ENCODE measurements at regions not wholly inside any gene's neighbourhood (a gene's known extent, or its start where the extent isn't known, plus 50 kb on each side); places are given as distances from the start of the nearest gene placed in this dataset.

DNA sequence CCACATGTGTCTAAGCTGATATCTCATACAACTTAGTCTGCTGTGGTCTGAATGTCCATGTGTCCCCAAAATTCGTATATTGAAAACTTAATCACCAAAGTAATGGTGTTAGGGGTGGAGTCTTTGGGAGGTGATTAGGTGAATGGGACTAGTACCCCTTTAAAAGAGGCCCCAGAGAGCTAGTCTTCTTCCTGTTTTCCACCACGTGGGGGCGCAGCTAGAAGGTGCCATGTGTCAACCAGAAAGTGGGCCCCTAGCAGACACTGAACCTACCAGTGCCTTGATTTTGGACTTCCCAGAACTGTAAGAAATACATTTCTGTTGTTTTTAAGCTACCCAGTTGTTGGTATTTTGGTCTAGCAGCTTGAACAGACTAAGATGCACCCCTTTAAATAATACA lies 86.6 kb downstream of the ASB1 start:
- no peak for TF ChIP-seq ZFP30 (CRISPR knock-in tag; IDR thresholded peaks at IDR 0.05)
- TF ChIP-seq, protein P1, sequence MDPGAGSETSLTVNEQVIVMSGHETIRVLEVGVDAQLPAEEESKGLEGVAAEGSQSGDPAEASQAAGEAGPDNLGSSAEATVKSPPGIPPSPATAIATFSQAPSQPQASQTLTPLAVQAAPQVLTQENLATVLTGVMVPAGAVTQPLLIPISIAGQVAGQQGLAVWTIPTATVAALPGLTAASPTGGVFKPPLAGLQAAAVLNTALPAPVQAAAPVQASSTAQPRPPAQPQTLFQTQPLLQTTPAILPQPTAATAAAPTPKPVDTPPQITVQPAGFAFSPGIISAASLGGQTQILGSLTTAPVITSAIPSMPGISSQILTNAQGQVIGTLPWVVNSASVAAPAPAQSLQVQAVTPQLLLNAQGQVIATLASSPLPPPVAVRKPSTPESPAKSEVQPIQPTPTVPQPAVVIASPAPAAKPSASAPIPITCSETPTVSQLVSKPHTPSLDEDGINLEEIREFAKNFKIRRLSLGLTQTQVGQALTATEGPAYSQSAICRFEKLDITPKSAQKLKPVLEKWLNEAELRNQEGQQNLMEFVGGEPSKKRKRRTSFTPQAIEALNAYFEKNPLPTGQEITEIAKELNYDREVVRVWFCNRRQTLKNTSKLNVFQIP (CRISPR knock-in tag; IDR thresholded peaks at IDR 0.05; ENCODE audit: borderline replicate concordance, low read depth) = no peak
